ENCODE measurements at regions not wholly inside any gene's neighbourhood (a gene's known extent, or its start where the extent isn't known, plus 50 kb on each side); places are given as distances from the start of the nearest gene placed in this dataset.
"Not testable (repeated sequence)": the region's sequence is repeated elsewhere in the genome, so short reads cannot be mapped to it uniquely, and the experiment has no call there.

- no peak for DNase-seq
Measured at GRCh38 chr9:29511680-29512079, 1938.4 kb upstream of the C9orf72 start.

GRCh38 chr9:29514336-29514735, 1941.1 kb upstream of the C9orf72 start:
- DNase-seq, result no peak

DNA sequence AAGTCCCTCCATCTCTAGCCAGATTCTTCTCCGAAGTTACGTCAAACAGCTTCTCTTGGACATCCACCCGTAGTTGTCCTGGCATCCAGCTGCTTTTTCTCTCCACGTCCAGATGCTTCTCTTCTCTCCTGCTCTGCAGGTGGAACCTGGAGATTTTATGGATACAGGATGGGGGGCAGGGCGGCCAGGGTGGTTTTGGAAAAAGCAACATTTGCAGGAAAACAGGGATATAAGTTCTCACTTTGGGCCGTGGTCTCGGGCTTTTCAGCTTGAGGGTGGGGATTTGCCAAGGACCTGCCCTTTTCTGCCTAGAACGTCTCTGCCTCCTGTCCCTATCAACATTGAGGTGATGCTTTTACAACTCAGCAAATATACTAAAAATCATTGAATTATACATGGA, 1941.6 kb upstream of the C9orf72 start:
- DNase-seq, result no peak

- DNase-seq, result no peak
Measured at GRCh38 chr9:29548436-29548835, 1975.2 kb upstream of the C9orf72 start.

DNA sequence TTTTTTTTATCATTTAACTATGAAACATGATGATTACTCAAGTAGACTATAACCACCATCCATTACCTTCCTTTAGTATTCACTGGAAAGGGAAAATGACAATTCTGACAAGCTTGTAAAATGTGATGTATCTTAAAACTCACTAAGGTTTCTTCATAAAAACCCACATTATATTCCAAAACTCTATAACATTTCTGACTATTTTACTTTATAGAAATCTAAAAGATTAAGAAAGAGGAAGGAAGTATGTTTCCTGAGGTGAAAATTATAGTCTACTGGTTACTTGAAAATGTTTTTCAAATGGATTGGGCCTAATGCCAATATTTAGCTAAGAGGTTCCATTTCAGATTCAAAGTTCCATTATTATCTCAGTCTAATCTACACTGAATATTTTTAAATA, 1982.2 kb upstream of the C9orf72 start:
- no peak for DNase-seq

- DNase-seq, result no peak
Measured at GRCh38 chr9:29556317-29556716, 1983.0 kb upstream of the C9orf72 start.

DNA sequence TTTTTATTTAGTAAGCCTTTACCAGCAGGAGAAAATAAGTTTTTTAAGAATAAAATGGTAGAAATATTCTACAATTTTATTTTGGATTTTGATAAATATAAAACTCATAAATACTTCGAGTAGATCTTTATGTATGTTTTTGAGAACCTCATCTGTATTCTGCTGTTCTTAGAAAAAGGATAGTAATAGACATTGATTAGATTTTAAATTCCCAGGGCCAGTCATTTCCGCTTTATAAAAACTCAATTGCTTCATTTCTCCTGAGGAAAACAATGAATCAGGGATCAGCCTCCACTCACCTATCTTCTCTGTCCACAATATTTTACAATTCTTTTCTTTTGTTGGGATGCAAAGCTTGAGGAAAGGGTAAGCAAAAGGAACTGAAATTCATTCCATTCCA, 1983.5 kb upstream of the C9orf72 start:
- DNase-seq, result no peak

GRCh38 chr9:29564564-29564963, 1991.3 kb upstream of the C9orf72 start:
- DNase-seq, result no peak

- DNase-seq, result no peak
Measured at GRCh38 chr9:29575219-29575618, 2001.9 kb upstream of the C9orf72 start.

DNA sequence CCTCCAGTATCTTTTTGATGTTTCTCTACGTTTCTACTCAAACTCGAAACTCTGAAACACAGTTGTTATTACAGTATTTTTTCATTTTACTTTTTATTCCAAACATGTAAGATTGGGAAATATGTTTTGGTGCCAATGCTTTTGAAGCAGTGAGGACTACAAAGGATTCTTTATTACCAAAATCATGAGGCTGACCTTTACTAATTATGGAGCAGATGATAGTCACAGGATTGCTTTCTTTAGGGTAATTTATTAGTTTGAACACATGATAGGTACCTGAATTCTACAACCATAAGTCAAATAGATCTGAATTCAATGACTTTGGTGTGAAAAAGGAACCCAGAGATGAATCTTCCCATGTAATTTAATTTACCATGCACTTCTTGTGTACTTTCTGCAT, 2015.1 kb upstream of the C9orf72 start:
- no peak for DNase-seq

GRCh38 chr9:29609282-29609681, 2036.0 kb upstream of the C9orf72 start:
- DNase-seq, result no peak

DNA sequence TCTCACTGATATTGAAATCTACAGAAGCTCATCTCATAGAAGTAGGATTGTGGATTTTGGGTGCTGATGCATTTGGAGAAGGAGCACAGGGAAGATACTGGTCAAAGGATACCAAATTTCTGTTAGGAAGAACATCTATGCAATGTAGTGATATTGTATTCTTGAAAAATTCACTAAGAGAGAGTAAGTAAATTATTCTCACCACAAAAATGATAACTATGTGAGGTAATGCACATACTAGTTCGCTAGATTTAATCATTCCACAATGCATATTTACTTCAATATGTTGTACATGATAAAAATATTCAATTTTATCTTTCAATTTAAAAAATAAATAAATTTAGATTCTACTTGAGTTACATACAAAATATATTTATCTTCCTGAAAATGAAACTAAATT, 2040.5 kb upstream of the C9orf72 start:
- no peak for DNase-seq

DNA sequence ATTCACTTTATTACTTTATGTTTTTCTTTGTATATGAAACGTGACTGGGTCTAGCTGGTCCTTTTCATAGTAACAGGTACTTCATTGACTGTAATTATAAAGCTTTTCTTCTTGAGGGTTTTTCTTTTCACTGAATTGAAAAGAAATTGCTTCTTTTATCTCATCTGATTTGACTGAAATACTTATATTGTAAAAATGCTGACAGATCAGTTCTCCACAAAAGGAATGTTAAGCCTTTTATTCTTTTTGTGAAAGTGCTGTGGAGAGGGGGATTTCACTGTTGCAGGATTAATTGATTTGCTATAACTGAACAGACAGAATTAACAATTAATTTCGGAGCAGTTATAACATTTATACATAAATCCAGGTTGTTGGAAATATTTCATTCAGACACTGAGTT, 2043.6 kb upstream of the C9orf72 start:
- DNase-seq, result no peak

- no peak for DNase-seq
Measured at GRCh38 chr9:29625292-29625731, 2052.0 kb upstream of the C9orf72 start.

DNA sequence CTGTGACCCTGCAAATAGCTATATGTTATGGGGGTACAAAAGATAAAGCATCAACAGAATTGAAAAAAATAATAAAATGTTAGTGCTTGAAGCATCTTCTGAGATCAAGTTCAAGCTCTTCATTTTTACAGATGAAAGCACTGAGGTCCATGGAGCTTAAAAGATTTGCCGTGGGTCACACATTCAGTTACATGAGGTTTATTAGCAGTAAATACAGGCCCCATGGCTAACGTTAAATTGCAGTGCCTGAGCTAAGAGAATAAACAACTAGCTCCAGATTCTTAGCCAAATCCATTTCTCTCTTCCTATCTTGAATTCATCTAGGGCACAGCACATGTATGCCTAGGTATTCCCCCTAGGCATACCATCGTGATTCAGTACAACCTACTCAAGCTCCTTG, 2052.7 kb upstream of the C9orf72 start:
- DNase-seq, result no peak

GRCh38 chr9:29628856-29629255, 2055.6 kb upstream of the C9orf72 start:
- not testable (repeated sequence) for DNase-seq

DNA sequence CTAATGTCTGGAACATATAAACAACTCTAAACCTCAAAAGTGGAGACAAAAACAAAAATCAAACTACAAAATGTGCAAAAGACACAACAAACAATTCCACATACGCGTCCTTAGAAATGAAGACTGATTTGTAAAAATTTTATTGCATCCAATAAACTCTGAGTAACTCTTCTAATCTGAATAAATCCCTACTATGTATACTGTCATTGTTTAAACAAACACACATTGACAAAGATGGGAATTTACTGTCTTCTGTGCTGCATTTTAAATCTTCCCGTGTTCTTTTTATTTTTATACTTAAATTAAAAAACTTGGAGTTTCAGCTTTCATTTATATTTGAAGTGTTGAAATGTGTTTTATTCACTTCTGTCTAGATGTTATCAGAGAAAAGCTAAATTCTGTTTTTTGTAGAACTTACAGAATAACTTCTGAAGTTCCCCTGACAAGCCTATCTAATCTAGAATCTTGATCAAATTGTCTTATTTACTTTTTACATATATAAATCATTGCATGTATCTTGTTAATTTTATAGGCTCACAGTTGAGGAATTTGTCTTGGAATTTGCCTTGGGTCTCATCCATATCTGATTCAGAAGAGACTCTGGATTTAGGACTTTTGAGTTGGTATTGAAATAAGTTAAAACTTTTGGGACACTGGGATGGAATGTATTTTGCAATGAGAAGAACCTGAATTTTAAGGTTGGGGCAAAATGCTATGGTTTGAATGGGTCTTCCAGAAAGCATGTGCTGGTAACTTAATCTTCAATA, 2064.4 kb upstream of the C9orf72 start:
- no peak for DNase-seq

DNA sequence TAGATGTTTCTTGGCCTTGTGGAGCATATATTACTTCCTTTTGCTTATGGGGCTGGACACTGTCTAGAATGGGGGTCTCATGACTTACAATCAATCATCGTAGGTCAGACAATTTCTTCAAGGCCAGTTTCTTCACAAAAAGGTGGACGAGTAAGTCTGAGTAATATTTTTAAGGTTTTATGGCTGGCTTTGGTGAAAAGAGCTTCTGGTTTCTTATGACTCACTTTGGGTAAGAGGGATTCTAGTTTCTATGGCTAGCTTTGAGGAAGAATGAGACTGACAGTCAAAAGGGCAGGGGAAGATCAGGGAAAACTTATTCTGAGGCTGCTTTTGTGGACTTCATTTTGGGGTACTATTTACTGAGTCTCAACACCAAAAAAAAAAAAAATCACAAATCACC, 2067.2 kb upstream of the C9orf72 start:
- no peak for DNase-seq

DNA sequence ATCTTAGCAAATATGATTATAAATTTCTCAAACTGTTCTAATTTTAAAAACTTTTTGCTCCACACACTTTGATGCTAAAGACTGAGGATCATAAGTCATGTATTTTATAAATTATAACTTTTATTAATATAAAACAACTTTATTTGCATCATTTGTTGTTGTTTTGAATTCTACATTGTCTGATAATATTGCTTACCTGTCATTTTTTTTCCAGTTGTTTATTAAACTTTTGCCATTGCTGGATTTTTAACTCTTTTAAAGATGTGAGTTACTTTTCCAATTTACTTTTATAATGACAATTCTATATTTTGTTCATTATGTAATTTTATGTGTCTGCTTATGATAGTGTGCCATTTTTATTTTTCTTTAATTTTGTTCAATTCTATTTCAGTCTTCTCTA, 2071.2 kb upstream of the C9orf72 start:
- DNase-seq, result no peak

DNA sequence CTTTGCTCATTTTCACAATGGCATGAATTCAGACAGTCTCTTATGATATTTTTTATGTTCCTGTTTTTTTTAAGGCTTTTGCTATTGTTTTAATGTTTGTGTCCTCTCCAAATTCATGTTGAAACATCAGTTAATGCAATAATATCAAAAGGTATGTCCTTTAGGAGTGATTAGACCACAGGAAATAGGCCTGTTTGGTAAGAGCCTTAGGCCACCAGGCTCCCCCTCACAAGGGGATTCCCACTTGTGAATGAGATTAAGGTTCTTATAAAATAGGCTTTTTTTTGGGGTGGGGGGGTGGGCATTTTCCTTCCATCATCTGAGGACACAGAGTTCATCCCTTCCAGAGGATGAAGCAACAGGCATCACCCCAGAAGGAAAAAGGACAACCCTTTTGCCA, 2074.2 kb upstream of the C9orf72 start:
- no peak for DNase-seq

DNA sequence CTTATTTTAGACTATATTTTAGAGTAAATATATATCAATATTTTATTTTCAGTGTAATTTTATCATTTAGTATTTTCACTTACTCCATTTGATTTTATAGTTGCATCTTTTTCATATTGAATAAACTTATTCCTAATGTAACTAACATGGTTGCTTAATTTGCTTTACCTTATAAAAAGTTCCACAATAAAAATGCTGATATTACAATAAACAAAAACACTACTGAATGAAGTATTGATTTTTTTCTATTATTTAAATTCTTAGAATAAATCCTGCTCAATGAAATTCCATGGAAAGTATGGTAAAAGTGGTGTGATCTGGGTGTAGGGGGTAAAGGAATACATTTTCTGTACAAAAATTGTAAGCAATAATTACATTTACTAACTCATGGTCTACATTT, 2074.9 kb upstream of the C9orf72 start:
- no peak for DNase-seq

DNA sequence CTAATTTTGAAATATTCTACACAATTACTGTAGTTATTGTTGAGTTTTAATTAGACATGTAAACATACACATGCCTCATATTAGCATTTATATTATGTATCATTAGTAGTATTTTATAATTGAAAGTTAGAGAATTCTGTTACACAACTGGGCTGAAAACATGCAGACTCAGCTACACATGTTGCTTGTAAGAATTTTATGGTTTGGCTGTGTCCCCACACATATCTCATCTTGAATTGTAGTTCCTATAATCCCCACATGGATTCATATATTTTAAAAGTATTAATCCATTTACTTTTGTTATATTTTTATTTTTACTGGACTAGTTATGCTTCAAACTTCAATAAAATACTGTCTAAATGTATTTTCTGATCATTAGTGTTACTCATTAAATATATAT, 2075.3 kb upstream of the C9orf72 start:
- no peak for DNase-seq

DNA sequence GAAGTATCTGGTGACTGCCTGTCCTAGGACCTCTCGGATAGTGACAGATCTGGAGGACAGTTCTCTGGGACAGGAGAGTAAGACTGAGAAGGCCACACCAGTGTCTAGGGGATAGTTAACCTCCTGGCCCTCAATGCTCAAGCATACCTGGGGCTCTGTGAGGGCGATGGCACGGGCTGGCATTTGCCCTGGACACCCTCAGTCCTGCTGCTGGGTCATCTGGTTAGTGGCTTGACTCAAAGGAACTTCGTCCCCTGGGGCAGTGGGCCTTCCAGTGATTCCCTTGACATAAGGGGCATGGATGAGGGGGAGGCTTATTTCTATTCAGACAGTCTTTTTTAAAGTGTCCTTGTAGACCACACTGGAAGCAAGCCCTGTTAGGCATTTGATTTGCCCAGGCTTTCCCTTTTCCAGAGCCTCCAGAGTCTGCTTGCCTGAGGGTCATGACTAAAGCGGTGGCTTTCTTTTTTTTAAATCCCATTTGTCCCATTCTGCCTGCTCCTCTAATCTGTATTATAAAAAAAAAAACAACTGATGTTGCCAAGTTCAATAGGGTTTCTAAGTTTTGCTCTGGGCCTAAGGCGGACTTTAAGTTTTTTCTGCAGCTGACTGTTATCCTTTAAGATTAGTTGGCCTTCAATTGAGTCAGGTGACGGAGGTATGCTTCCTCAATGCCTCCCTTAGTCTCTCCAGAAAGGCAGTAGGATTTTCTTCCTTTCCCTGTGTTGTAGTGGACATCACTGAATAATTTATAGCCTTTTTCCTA, 2083.5 kb upstream of the C9orf72 start:
- no peak for DNase-seq

DNA sequence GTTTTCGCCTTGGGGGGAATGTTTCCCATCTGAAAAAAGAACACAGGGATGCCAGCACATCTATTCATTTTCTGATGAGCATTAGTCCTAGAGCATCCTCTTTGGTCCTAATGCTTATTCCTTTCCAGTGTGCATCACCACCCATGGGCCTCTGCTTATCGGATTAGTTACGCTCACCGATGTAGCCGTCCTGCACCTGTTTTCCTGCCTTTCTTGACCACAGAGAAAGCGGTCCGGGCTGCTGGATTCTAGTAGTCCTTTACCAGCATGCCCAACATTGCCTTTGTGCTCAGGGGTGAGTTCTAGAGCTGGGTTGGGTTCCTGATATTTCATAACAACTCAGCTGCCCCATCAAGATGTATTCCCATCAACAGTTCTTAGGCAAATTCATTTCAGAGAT, 2084.5 kb upstream of the C9orf72 start:
- no peak for DNase-seq

GRCh38 chr9:29659014-29659413, 2085.7 kb upstream of the C9orf72 start:
- no peak for DNase-seq

All from NCI-H1436 treated with DMSO at 0.1 percent for 48 hours (cell line).